Vagina (tissue), 2 donors: ENCODE measurements at regions not wholly inside any gene's neighbourhood (a gene's known extent, or its start where the extent isn't known, plus 50 kb on each side); places are given as distances from the start of the nearest gene placed in this dataset.

Experiments
- POLR2A ChIP-seq, 2 donors: fragments of 450-650 bp; IDR thresholded peaks; one replicate each; pipeline ENCODE4 v1.6.1; 2017; ENCODE audit warnings: antibody characterized with exemption in 2 of 2, mild to moderate bottlenecking in 2 of 2, moderate library complexity in 2 of 2
- POLR2AphosphoS5 ChIP-seq, 2 donors: sonication (generic); formaldehyde crosslinking; IDR thresholded peaks; one replicate each; pipeline ENCODE4 v1.9.0; 2017; ENCODE audit warnings: antibody characterized with exemption in 2 of 2, mild to moderate bottlenecking in 2 of 2, low read depth in 1 of 2; ENCODE audit not compliant: insufficient read depth in 1 of 2

DNA sequence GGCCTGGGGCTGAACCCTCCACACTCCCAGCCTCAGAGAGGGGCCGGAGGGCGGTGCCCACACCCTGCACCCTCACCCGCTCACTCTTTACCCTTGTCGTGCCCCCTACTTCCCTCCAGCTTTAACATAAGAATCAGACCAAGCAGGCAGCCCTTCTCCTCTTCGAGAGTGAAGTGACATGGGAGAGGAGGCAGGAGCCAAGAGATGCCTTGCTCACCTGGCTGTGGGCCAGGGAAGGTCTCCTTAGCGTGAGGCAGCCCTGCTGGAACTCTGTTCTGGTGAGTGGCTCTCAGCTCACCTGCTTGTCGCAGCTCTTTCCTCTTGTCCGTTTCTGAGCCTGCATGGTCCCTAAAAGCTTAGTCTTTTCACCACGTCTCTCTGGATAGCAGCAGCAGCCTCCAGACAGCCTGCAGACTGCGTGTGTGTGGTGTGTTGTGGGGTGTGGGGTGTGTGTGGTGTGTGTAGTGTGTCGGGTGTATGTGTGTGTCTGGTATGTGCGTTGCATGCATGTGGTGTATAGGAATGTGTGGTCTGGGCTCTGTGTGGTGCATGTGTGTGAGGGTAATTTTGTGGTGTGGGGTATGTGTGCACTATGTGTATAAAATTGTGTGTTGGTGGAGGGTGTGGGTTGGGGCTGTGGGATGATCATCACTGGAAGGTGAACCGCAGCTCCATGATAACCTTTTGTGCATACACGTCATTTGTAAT, 86.7 kb downstream of the CCDC185 start:
- TF ChIP-seq POLR2A (IDR thresholded peaks at IDR 0.05) (no peak), POLR2AphosphoS5 (IDR thresholded peaks at IDR 0.05; ENCODE audit: insufficient read depth in 1 of 2, low read depth in 1 of 2) (no peak)
